HEK293 (cell line): ENCODE measurements at regions not wholly inside any gene's neighbourhood (a gene's known extent, or its start where the extent isn't known, plus 50 kb on each side); places are given as distances from the start of the nearest gene placed in this dataset.
A peak's percentile ranks its signal among the peaks of the same experiment; 100 is the strongest.

Experiments used
- FEZF1 ChIP-seq: fragments of 450-650 bp; formaldehyde crosslinking; IDR thresholded peaks from 2 replicates; pipeline ENCODE4 v1.5.1; 2016; ENCODE audit warnings: missing biosample characterization, missing genetic modification characterization
- IKZF3 ChIP-seq: fragments of 450-650 bp; IDR thresholded peaks from 2 replicates; pipeline ENCODE4 v1.5.0; 2018; ENCODE audit warnings: missing biosample characterization, mild to moderate bottlenecking, missing genetic modification characterization, moderate library complexity
- KLF16 ChIP-seq: fragments of 450-650 bp; formaldehyde crosslinking; IDR thresholded peaks from 2 replicates; pipeline ENCODE4 v1.5.1; 2017; ENCODE audit warnings: missing biosample characterization, missing genetic modification characterization
- SCRT2 ChIP-seq: fragments of 450-650 bp; formaldehyde crosslinking; IDR thresholded peaks from 2 replicates; pipeline ENCODE4 v1.5.1; 2016; ENCODE audit warnings: missing biosample characterization, missing genetic modification characterization
- TCF7L2 ChIP-seq: IDR thresholded peaks from 2 replicates; pipeline ENCODE4 v1.6.1; 2011; ENCODE audit warnings: low read depth, mild to moderate bottlenecking, inconsistent platforms, low read length, moderate library complexity, borderline replicate concordance
- YY1 ChIP-seq: fragments of 450-650 bp; formaldehyde crosslinking; IDR thresholded peaks from 2 replicates; pipeline ENCODE4 v1.5.1; 2018; ENCODE audit warnings: missing biosample characterization, missing genetic modification characterization
- ZFP3 ChIP-seq: fragments of 450-650 bp; formaldehyde crosslinking; IDR thresholded peaks from 2 replicates; pipeline ENCODE4 v1.5.1; 2016; ENCODE audit warnings: low read depth, missing biosample characterization, missing genetic modification characterization
- ZNF16 ChIP-seq: fragments of 450-650 bp; formaldehyde crosslinking; IDR thresholded peaks from 2 replicates; pipeline ENCODE4 v1.5.1; 2016; ENCODE audit warnings: low read depth, missing biosample characterization, missing genetic modification characterization
- ZNF24 ChIP-seq: fragments of 450-650 bp; formaldehyde crosslinking; IDR thresholded peaks from 2 replicates; pipeline ENCODE4 v1.5.1; 2016; ENCODE audit warnings: missing biosample characterization, missing genetic modification characterization
- ZNF292 ChIP-seq: fragments of 450-650 bp; formaldehyde crosslinking; IDR thresholded peaks from 2 replicates; pipeline ENCODE4 v1.5.1; 2016; ENCODE audit warnings: low read depth, missing biosample characterization, missing genetic modification characterization, borderline replicate concordance
- ZNF544 ChIP-seq: fragments of 450-650 bp; formaldehyde crosslinking; IDR thresholded peaks from 2 replicates; pipeline ENCODE4 v1.5.0; 2017; ENCODE audit warnings: missing biosample characterization, missing genetic modification characterization
- ZNF560 ChIP-seq: fragments of 450-650 bp; formaldehyde crosslinking; IDR thresholded peaks from 2 replicates; pipeline ENCODE4 v1.5.1; 2017; ENCODE audit warnings: missing biosample characterization, missing genetic modification characterization, borderline replicate concordance
- ZNF561 ChIP-seq: fragments of 450-650 bp; IDR thresholded peaks from 2 replicates; pipeline ENCODE4 v1.5.1; 2018; ENCODE audit warnings: missing biosample characterization, missing genetic modification characterization, borderline replicate concordance
- ZNF571 ChIP-seq: fragments of 450-650 bp; formaldehyde crosslinking; IDR thresholded peaks from 2 replicates; pipeline ENCODE4 v1.5.0; 2017; ENCODE audit warnings: missing biosample characterization, missing genetic modification characterization
- ZNF624 ChIP-seq: fragments of 450-650 bp; formaldehyde crosslinking; IDR thresholded peaks from 2 replicates; pipeline ENCODE4 v1.5.1; 2017; ENCODE audit warnings: missing biosample characterization, missing genetic modification characterization
- ZNF626 ChIP-seq: fragments of 450-650 bp; sonication (Bioruptor Pico); formaldehyde crosslinking; IDR thresholded peaks from 2 replicates; pipeline ENCODE4 v1.5.1; 2018; ENCODE audit warnings: missing biosample characterization, missing genetic modification characterization, inconsistent platforms
- ZNF654 ChIP-seq: fragments of 450-650 bp; formaldehyde crosslinking; IDR thresholded peaks from 2 replicates; pipeline ENCODE4 v1.5.1; 2016; ENCODE audit warnings: low read depth, missing biosample characterization, missing genetic modification characterization
- ZNF658 ChIP-seq: fragments of 450-650 bp; formaldehyde crosslinking; IDR thresholded peaks from 2 replicates; pipeline ENCODE4; 2016; ENCODE audit warnings: missing biosample characterization, missing genetic modification characterization
- ZNF837 ChIP-seq: fragments of 450-650 bp; formaldehyde crosslinking; IDR thresholded peaks from 2 replicates; pipeline ENCODE4 v1.5.1; 2016; ENCODE audit warnings: missing biosample characterization, missing genetic modification characterization
- ZSCAN23 ChIP-seq: fragments of 450-650 bp; formaldehyde crosslinking; IDR thresholded peaks from 2 replicates; pipeline ENCODE4 v1.5.1; 2016; ENCODE audit warnings: missing biosample characterization, missing genetic modification characterization
- TF ChIP-seq, protein P1 (sequence below): fragments of 450-650 bp; formaldehyde crosslinking; IDR thresholded peaks from 2 replicates; pipeline ENCODE4 v1.5.1; 2016; ENCODE audit warnings: missing biosample characterization, missing genetic modification characterization
- TF ChIP-seq, protein P2 (sequence below): fragments of 450-650 bp; formaldehyde crosslinking; IDR thresholded peaks from 2 replicates; pipeline ENCODE4 v1.5.1; 2016; ENCODE audit warnings: missing biosample characterization, missing genetic modification characterization, borderline replicate concordance
- TF ChIP-seq, protein P3 (sequence below): fragments of 450-650 bp; formaldehyde crosslinking; IDR thresholded peaks from 2 replicates; pipeline ENCODE4 v1.5.0; 2017; ENCODE audit warnings: missing biosample characterization, missing genetic modification characterization, borderline replicate concordance
- TF ChIP-seq, protein P4 (sequence below): fragments of 450-650 bp; formaldehyde crosslinking; optimal IDR thresholded peaks from 2 replicates; pipeline ENCODE3; 2016; ENCODE audit warnings: missing biosample characterization, mild to moderate bottlenecking, missing genetic modification characterization
- TF ChIP-seq, protein P5 (sequence below): IDR thresholded peaks from 2 replicates; pipeline ENCODE4 v1.6.1; 2011; ENCODE audit warnings: mild to moderate bottlenecking, low read depth, low read length, borderline replicate concordance
- TF ChIP-seq, protein P6 (sequence below): fragments of 450-650 bp; formaldehyde crosslinking; IDR thresholded peaks from 2 replicates; pipeline ENCODE4 v1.5.1; 2017; ENCODE audit warnings: missing biosample characterization, missing genetic modification characterization

DNA sequence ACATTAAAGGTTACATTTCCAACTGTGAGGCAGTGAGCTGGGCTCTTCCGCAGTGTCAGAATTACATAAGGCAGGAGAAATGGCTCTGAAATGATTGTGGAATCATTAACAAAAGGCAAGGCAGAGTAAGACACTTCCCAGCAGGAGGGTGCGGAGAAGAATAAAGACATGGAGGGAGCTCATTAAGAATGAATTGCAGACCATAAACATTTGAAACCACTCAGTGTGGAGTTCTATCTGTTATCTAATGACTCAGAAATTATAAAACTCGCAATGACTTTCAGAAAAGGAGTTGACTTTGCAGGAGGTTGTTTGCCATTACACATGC is 77.0 kb downstream of the SMIM21 start (continued):
- TF ChIP-seq ZNF658 (tag by site-specific recombination) (no peak), ZSCAN23 (tag by site-specific recombination) (no peak), ZNF654 (no peak), TCF7L2 (peak; percentile 44; the same call in 1 of the 2 replicates), ZNF624 (tag by site-specific recombination) (no peak), SCRT2 (tag by site-specific recombination) (no peak), ZNF571 (no peak), YY1 (no peak), ZNF560 (no peak), IKZF3 (peak; percentile 59; the same call in 1 of the 2 replicates), KLF16 (tag by site-specific recombination) (no peak), FEZF1 (tag by site-specific recombination) (peak; percentile 88), ZNF292 (tag by site-specific recombination) (no peak), ZNF561 (tag by site-specific recombination) (no peak), ZFP3 (no peak), ZNF16 (no peak), ZNF24 (tag by site-specific recombination) (0 out of 2 replicates have a peak, but pooled peaks have one; percentile 33), ZNF544 (no peak), ZNF626 (tag by site-specific recombination) (no peak), ZNF837 (tag by site-specific recombination) (no peak)
- TF ChIP-seq, protein P1, sequence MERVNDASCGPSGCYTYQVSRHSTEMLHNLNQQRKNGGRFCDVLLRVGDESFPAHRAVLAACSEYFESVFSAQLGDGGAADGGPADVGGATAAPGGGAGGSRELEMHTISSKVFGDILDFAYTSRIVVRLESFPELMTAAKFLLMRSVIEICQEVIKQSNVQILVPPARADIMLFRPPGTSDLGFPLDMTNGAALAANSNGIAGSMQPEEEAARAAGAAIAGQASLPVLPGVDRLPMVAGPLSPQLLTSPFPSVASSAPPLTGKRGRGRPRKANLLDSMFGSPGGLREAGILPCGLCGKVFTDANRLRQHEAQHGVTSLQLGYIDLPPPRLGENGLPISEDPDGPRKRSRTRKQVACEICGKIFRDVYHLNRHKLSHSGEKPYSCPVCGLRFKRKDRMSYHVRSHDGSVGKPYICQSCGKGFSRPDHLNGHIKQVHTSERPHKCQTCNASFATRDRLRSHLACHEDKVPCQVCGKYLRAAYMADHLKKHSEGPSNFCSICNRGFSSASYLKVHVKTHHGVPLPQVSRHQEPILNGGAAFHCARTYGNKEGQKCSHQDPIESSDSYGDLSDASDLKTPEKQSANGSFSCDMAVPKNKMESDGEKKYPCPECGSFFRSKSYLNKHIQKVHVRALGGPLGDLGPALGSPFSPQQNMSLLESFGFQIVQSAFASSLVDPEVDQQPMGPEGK: no peak
- TF ChIP-seq, protein P2, sequence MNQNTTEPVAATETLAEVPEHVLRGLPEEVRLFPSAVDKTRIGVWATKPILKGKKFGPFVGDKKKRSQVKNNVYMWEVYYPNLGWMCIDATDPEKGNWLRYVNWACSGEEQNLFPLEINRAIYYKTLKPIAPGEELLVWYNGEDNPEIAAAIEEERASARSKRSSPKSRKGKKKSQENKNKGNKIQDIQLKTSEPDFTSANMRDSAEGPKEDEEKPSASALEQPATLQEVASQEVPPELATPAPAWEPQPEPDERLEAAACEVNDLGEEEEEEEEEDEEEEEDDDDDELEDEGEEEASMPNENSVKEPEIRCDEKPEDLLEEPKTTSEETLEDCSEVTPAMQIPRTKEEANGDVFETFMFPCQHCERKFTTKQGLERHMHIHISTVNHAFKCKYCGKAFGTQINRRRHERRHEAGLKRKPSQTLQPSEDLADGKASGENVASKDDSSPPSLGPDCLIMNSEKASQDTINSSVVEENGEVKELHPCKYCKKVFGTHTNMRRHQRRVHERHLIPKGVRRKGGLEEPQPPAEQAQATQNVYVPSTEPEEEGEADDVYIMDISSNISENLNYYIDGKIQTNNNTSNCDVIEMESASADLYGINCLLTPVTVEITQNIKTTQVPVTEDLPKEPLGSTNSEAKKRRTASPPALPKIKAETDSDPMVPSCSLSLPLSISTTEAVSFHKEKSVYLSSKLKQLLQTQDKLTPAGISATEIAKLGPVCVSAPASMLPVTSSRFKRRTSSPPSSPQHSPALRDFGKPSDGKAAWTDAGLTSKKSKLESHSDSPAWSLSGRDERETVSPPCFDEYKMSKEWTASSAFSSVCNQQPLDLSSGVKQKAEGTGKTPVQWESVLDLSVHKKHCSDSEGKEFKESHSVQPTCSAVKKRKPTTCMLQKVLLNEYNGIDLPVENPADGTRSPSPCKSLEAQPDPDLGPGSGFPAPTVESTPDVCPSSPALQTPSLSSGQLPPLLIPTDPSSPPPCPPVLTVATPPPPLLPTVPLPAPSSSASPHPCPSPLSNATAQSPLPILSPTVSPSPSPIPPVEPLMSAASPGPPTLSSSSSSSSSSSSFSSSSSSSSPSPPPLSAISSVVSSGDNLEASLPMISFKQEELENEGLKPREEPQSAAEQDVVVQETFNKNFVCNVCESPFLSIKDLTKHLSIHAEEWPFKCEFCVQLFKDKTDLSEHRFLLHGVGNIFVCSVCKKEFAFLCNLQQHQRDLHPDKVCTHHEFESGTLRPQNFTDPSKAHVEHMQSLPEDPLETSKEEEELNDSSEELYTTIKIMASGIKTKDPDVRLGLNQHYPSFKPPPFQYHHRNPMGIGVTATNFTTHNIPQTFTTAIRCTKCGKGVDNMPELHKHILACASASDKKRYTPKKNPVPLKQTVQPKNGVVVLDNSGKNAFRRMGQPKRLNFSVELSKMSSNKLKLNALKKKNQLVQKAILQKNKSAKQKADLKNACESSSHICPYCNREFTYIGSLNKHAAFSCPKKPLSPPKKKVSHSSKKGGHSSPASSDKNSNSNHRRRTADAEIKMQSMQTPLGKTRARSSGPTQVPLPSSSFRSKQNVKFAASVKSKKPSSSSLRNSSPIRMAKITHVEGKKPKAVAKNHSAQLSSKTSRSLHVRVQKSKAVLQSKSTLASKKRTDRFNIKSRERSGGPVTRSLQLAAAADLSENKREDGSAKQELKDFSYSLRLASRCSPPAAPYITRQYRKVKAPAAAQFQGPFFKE (tag by site-specific recombination): no peak
- TF ChIP-seq, protein P3, sequence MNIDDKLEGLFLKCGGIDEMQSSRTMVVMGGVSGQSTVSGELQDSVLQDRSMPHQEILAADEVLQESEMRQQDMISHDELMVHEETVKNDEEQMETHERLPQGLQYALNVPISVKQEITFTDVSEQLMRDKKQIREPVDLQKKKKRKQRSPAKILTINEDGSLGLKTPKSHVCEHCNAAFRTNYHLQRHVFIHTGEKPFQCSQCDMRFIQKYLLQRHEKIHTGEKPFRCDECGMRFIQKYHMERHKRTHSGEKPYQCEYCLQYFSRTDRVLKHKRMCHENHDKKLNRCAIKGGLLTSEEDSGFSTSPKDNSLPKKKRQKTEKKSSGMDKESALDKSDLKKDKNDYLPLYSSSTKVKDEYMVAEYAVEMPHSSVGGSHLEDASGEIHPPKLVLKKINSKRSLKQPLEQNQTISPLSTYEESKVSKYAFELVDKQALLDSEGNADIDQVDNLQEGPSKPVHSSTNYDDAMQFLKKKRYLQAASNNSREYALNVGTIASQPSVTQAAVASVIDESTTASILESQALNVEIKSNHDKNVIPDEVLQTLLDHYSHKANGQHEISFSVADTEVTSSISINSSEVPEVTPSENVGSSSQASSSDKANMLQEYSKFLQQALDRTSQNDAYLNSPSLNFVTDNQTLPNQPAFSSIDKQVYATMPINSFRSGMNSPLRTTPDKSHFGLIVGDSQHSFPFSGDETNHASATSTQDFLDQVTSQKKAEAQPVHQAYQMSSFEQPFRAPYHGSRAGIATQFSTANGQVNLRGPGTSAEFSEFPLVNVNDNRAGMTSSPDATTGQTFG: no peak
- TF ChIP-seq, protein P4, sequence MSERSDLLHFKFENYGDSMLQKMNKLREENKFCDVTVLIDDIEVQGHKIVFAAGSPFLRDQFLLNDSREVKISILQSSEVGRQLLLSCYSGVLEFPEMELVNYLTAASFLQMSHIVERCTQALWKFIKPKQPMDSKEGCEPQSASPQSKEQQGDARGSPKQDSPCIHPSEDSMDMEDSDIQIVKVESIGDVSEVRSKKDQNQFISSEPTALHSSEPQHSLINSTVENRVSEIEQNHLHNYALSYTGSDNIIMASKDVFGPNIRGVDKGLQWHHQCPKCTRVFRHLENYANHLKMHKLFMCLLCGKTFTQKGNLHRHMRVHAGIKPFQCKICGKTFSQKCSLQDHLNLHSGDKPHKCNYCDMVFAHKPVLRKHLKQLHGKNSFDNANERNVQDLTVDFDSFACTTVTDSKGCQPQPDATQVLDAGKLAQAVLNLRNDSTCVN (tag by site-specific recombination): no peak
- TF ChIP-seq, protein P5, sequence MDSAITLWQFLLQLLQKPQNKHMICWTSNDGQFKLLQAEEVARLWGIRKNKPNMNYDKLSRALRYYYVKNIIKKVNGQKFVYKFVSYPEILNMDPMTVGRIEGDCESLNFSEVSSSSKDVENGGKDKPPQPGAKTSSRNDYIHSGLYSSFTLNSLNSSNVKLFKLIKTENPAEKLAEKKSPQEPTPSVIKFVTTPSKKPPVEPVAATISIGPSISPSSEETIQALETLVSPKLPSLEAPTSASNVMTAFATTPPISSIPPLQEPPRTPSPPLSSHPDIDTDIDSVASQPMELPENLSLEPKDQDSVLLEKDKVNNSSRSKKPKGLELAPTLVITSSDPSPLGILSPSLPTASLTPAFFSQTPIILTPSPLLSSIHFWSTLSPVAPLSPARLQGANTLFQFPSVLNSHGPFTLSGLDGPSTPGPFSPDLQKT: no peak
- TF ChIP-seq, protein P6, sequence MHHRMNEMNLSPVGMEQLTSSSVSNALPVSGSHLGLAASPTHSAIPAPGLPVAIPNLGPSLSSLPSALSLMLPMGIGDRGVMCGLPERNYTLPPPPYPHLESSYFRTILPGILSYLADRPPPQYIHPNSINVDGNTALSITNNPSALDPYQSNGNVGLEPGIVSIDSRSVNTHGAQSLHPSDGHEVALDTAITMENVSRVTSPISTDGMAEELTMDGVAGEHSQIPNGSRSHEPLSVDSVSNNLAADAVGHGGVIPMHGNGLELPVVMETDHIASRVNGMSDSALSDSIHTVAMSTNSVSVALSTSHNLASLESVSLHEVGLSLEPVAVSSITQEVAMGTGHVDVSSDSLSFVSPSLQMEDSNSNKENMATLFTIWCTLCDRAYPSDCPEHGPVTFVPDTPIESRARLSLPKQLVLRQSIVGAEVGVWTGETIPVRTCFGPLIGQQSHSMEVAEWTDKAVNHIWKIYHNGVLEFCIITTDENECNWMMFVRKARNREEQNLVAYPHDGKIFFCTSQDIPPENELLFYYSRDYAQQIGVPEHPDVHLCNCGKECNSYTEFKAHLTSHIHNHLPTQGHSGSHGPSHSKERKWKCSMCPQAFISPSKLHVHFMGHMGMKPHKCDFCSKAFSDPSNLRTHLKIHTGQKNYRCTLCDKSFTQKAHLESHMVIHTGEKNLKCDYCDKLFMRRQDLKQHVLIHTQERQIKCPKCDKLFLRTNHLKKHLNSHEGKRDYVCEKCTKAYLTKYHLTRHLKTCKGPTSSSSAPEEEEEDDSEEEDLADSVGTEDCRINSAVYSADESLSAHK (tag by site-specific recombination): peak; percentile 80
